GM19043 (cell line): ENCODE measurements at regions not wholly inside any gene's neighbourhood (a gene's known extent, or its start where the extent isn't known, plus 50 kb on each side); places are given as distances from the start of the nearest gene placed in this dataset.
"Not testable (repeated sequence)": the region's sequence is repeated elsewhere in the genome, so short reads cannot be mapped to it uniquely, and the experiment has no call there.

Source experiments
- ATAC-seq: cut with Tn5 transposase; IDR thresholded peaks from one replicate; pipeline ENCODE4 v1.9.1; 2021; ENCODE audit warnings: low read depth; ENCODE audit not compliant: unreplicated experiment

- no peak for ATAC-seq
These were observed 152.3 kb upstream of the MAD2L1 start for GRCh38 chr4:120218981-120219380.

GRCh38 chr4:120215350-120215749 is 148.7 kb upstream of the MAD2L1 start:
- no peak for ATAC-seq

- no peak for ATAC-seq
These were observed 144.9 kb upstream of the MAD2L1 start for GRCh38 chr4:120211408-120212015.

GRCh38 chr4:120209706-120210105 is 143.1 kb upstream of the MAD2L1 start:
- no peak for ATAC-seq

- ATAC-seq, result no peak
These were observed 140.4 kb upstream of the MAD2L1 start for GRCh38 chr4:120207021-120207420.

- no peak for ATAC-seq
These were observed 135.6 kb upstream of the MAD2L1 start for GRCh38 chr4:120202222-120202621.

GRCh38 chr4:120200573-120201110 is 134.0 kb upstream of the MAD2L1 start:
- not testable (repeated sequence) for ATAC-seq

GRCh38 chr4:120198411-120198810 is 131.8 kb upstream of the MAD2L1 start:
- ATAC-seq, result no peak

GRCh38 chr4:120177603-120178002 is 111.0 kb upstream of the MAD2L1 start:
- ATAC-seq, result no peak

- no peak for ATAC-seq
These were observed 108.6 kb upstream of the MAD2L1 start for GRCh38 chr4:120175272-120175671.

- no peak for ATAC-seq
These were observed 97.2 kb upstream of the MAD2L1 start for GRCh38 chr4:120163895-120164294.

- ATAC-seq, result no peak
These were observed 92.3 kb upstream of the MAD2L1 start for GRCh38 chr4:120158841-120159463.

- ATAC-seq, result no peak
These were observed 91.4 kb upstream of the MAD2L1 start for GRCh38 chr4:120158046-120158445.

- no peak for ATAC-seq
These were observed 89.6 kb upstream of the MAD2L1 start for GRCh38 chr4:120156120-120156718.

- ATAC-seq, result no peak
These were observed 88.6 kb upstream of the MAD2L1 start for GRCh38 chr4:120155287-120155686.

GRCh38 chr4:120144634-120145033 is 78.0 kb upstream of the MAD2L1 start:
- ATAC-seq, result no peak

- no peak for ATAC-seq
These were observed 77.4 kb upstream of the MAD2L1 start for GRCh38 chr4:120144041-120144440.

- no peak for ATAC-seq
These were observed 72.7 kb upstream of the MAD2L1 start for GRCh38 chr4:120139392-120139791.

- no peak for ATAC-seq
These were observed 66.3 kb upstream of the MAD2L1 start for GRCh38 chr4:120132935-120133334.

GRCh38 chr4:120130786-120131185 is 64.1 kb upstream of the MAD2L1 start:
- no peak for ATAC-seq
